HAP-1 (cell line): ENCODE measurements at regions not wholly inside any gene's neighbourhood (a gene's known extent, or its start where the extent isn't known, plus 50 kb on each side); places are given as distances from the start of the nearest gene placed in this dataset.

Experiments
- DNase-seq, 2 experiments: peaks; one replicate each; pipeline ENCODE4 v3.0.0-alpha.2; 2016 to 2020; ENCODE audit warnings: low spot score in 2 of 2
- H3K27me3 ChIP-seq: fragments of 250-450 bp; sonication (Bioruptor Pico); 2 replicates; pipeline ENCODE4 v1.5.1; 2020; ENCODE audit warnings: low read depth, mild to moderate bottlenecking, moderate library complexity
- H3K36me3 ChIP-seq: fragments of 250-450 bp; sonication (Bioruptor Pico); replicated peaks from 2 replicates; pipeline ENCODE4 v1.5.1; 2020; ENCODE audit warnings: mild to moderate bottlenecking
- H3K4me1 ChIP-seq: fragments of 250-450 bp; sonication (Bioruptor Pico); 2 replicates; pipeline ENCODE4 v1.5.1; 2020; ENCODE audit warnings: mild to moderate bottlenecking
- H3K4me3 ChIP-seq: fragments of 250-450 bp; sonication (Bioruptor Pico); 2 replicates; pipeline ENCODE4 v1.5.1; 2020; ENCODE audit warnings: mild to moderate bottlenecking, moderate library complexity
- H3K9me3 ChIP-seq: fragments of 250-450 bp; sonication (Bioruptor Pico); 2 replicates; pipeline ENCODE4 v1.5.1; 2020; ENCODE audit warnings: mild to moderate bottlenecking, moderate library complexity
- in situ Hi-C: fragments of 300-500 bp; cut with MboI; formaldehyde crosslinking; loops from 3 replicates; pipeline ENCODE4 v1.14.3; 2020; ENCODE audit warnings: low sequenced_read_pairs, inconsistent platforms, mixed read lengths

DNA sequence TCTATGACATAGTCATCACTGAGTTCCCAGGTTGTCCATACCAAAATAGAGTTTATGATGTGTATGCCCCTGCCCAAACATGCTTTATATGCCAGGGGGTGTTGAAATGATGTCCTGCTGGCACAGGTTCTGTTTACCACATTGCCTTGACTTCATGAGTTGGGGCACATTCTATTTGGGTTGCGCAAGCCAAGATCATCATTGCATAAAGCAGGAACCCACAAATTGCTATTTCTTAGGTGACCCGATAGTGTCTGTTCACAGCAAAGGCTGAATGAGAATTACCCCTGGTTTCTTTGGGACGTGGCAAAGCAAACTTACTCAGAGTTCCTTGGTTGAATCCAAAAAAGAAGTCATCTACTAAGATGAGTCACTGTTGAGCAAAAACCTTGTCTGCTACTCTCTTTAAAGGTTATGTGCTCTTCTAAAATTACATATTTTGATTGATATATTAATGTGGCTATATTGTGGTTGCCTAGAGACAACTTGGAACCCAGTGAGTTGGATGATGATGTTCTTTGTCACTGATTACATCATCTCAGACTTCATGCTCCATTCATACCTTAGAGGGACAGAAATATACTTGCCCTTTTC lies 912.6 kb upstream of the SOX9 start:
- Histone ChIP-seq H3K9me3 (no peaks in the 10 kb centered on the region; the same call in 1 of the 2 replicates), H3K36me3 (no peaks in the 10 kb centered on the region), H3K4me1 (no peaks in the 10 kb centered on the region), H3K27me3 (no peaks in the 10 kb centered on the region), H3K4me3 (no peak overlapping the region)
- DNase-seq: no peak
- in situ Hi-C loops: no loop called here

DNA sequence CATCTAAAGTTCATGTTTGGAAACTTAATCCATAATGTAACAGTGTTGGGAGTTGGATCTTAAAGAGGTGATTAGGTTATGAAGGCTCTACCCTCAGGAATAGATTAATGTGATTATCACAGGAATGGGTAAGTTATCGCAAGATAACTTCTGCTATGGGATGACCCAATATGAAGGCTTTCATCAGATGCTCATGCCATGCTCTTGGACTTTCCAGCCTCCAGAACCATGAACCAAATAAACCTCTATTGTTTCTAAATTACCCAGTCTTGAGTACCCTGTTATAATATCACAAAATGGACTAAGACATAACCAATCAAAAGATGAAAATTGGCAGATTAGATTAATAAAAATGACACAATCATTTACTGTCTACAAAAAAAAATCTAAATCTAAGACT lies 906.9 kb upstream of the SOX9 start:
- no peaks in the 10 kb centered on the region for H3K4me1 ChIP-seq
- in situ Hi-C loops: no loop called here
- H3K36me3 ChIP-seq: no peaks in the 10 kb centered on the region

GRCh38 chr17:71217769-71218168 lies 903.1 kb upstream of the SOX9 start:
- H3K27me3 ChIP-seq: no peaks in the 10 kb centered on the region
- no peak overlapping the region for H3K4me3 ChIP-seq
- H3K9me3 ChIP-seq: no peaks in the 10 kb centered on the region
- DNase-seq: no peak
- no peaks in the 10 kb centered on the region for H3K4me1 ChIP-seq
- no peaks in the 10 kb centered on the region for H3K36me3 ChIP-seq
- in situ Hi-C loops: no loop called here

More for the DNA sequence above, 906.9 kb upstream of the SOX9 start:
- no peak overlapping the region for H3K4me3 ChIP-seq
- H3K9me3 ChIP-seq: no peaks in the 10 kb centered on the region; the same call in 1 of the 2 replicates
- DNase-seq: no peak
- no peaks in the 10 kb centered on the region for H3K27me3 ChIP-seq

- no peaks in the 10 kb centered on the region for H3K36me3 ChIP-seq
- in situ Hi-C loops: no loop called here
- DNase-seq: no peak
- H3K9me3 ChIP-seq: no peaks in the 10 kb centered on the region
- no peaks in the 10 kb centered on the region for H3K4me1 ChIP-seq
- H3K4me3 ChIP-seq: no peak overlapping the region
- no peaks in the 10 kb centered on the region for H3K27me3 ChIP-seq
Observed at GRCh38 chr17:71224824-71225575, 895.8 kb upstream of the SOX9 start.

- Histone ChIP-seq H3K4me3 (no peak overlapping the region), H3K36me3 (no peaks in the 10 kb centered on the region), H3K9me3 (no peaks in the 10 kb centered on the region), H3K27me3 (no peaks in the 10 kb centered on the region), H3K4me1 (no peaks in the 10 kb centered on the region)
- no peak for DNase-seq
- in situ Hi-C loops: no loop called here
Observed at GRCh38 chr17:71227841-71228240, 893.0 kb upstream of the SOX9 start.

GRCh38 chr17:71229070-71229469 lies 891.8 kb upstream of the SOX9 start:
- in situ Hi-C loops: no loop called here
- no peaks in the 10 kb centered on the region for H3K27me3 ChIP-seq
- no peaks in the 10 kb centered on the region for H3K36me3 ChIP-seq
- DNase-seq: no peak
- no peak overlapping the region for H3K4me3 ChIP-seq
- H3K9me3 ChIP-seq: no peaks in the 10 kb centered on the region
- H3K4me1 ChIP-seq: no peaks in the 10 kb centered on the region

- in situ Hi-C loops: no loop called here
- Histone ChIP-seq H3K9me3 (no peaks in the 10 kb centered on the region), H3K4me3 (no peak overlapping the region)
Observed at GRCh38 chr17:71232801-71233559, 887.8 kb upstream of the SOX9 start.

GRCh38 chr17:71234349-71234748 lies 886.5 kb upstream of the SOX9 start:
- Histone ChIP-seq H3K9me3 (no peaks in the 10 kb centered on the region), H3K36me3 (no peaks in the 10 kb centered on the region), H3K4me3 (no peak overlapping the region), H3K4me1 (no peaks in the 10 kb centered on the region), H3K27me3 (no peaks in the 10 kb centered on the region)
- DNase-seq: no peak
- in situ Hi-C loops: no loop called here

More at GRCh38 chr17:71232801-71233559, 887.8 kb upstream of the SOX9 start:
- Histone ChIP-seq H3K27me3 (no peaks in the 10 kb centered on the region), H3K36me3 (no peaks in the 10 kb centered on the region), H3K4me1 (no peaks in the 10 kb centered on the region)
- no peak for DNase-seq

- Histone ChIP-seq H3K4me3 (no peak overlapping the region), H3K36me3 (no peaks in the 10 kb centered on the region), H3K27me3 (no peaks in the 10 kb centered on the region), H3K9me3 (no peaks in the 10 kb centered on the region), H3K4me1 (no peaks in the 10 kb centered on the region)
- in situ Hi-C loops: no loop called here
- no peak for DNase-seq
Observed at GRCh38 chr17:71237903-71238538, 882.8 kb upstream of the SOX9 start.

- Histone ChIP-seq H3K9me3 (no peaks in the 10 kb centered on the region), H3K36me3 (no peaks in the 10 kb centered on the region), H3K27me3 (no peaks in the 10 kb centered on the region), H3K4me3 (no peak overlapping the region), H3K4me1 (no peaks in the 10 kb centered on the region)
- DNase-seq: no peak
- in situ Hi-C loops: no loop called here
Observed at GRCh38 chr17:71247441-71248015, 873.3 kb upstream of the SOX9 start.

GRCh38 chr17:71251276-71251675 lies 869.5 kb upstream of the SOX9 start:
- H3K36me3 ChIP-seq: no peaks in the 10 kb centered on the region
- H3K27me3 ChIP-seq: no peaks in the 10 kb centered on the region
- H3K9me3 ChIP-seq: no peaks in the 10 kb centered on the region
- no peak overlapping the region for H3K4me3 ChIP-seq
- no peaks in the 10 kb centered on the region for H3K4me1 ChIP-seq
- in situ Hi-C loops: no loop called here
- DNase-seq: no peak

GRCh38 chr17:71251951-71252350 lies 868.9 kb upstream of the SOX9 start:
- no peaks in the 10 kb centered on the region for H3K9me3 ChIP-seq
- in situ Hi-C loops: no loop called here
- H3K4me1 ChIP-seq: no peaks in the 10 kb centered on the region
- no peaks in the 10 kb centered on the region for H3K36me3 ChIP-seq
- H3K27me3 ChIP-seq: no peaks in the 10 kb centered on the region
- H3K4me3 ChIP-seq: no peak overlapping the region
- DNase-seq: no peak

- Histone ChIP-seq H3K36me3 (no peaks in the 10 kb centered on the region), H3K27me3 (no peaks in the 10 kb centered on the region), H3K4me3 (no peak overlapping the region), H3K9me3 (no peaks in the 10 kb centered on the region), H3K4me1 (no peaks in the 10 kb centered on the region)
- in situ Hi-C loops: no loop called here
- DNase-seq: no peak
Observed at GRCh38 chr17:71252436-71252835, 868.4 kb upstream of the SOX9 start.
